ENCODE measurements at regions not wholly inside any gene's neighbourhood (a gene's known extent, or its start where the extent isn't known, plus 50 kb on each side); places are given as distances from the start of the nearest gene placed in this dataset.

- no peak for TF ChIP-seq EZH2 (IDR thresholded peaks at IDR 0.05; ENCODE audit: low read length, missing control alignments)
- TF ChIP-seq, protein P1, sequence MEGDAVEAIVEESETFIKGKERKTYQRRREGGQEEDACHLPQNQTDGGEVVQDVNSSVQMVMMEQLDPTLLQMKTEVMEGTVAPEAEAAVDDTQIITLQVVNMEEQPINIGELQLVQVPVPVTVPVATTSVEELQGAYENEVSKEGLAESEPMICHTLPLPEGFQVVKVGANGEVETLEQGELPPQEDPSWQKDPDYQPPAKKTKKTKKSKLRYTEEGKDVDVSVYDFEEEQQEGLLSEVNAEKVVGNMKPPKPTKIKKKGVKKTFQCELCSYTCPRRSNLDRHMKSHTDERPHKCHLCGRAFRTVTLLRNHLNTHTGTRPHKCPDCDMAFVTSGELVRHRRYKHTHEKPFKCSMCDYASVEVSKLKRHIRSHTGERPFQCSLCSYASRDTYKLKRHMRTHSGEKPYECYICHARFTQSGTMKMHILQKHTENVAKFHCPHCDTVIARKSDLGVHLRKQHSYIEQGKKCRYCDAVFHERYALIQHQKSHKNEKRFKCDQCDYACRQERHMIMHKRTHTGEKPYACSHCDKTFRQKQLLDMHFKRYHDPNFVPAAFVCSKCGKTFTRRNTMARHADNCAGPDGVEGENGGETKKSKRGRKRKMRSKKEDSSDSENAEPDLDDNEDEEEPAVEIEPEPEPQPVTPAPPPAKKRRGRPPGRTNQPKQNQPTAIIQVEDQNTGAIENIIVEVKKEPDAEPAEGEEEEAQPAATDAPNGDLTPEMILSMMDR (conservative IDR thresholded peaks at IDR 0.05 in 1 of 2, IDR thresholded peaks at IDR 0.05 in 1 of 2; ENCODE audit: low read depth in 1 of 2, low read length in 2 of 2) = no peak
These were observed 533.8 kb upstream of the LRRN3 start for GRCh38 chr7:110557136-110557535.

All from fibroblast of lung (primary cell).